HEK293 (cell line): ENCODE measurements at regions not wholly inside any gene's neighbourhood (a gene's known extent, or its start where the extent isn't known, plus 50 kb on each side); places are given as distances from the start of the nearest gene placed in this dataset.

Experiments used
- GLIS2 ChIP-seq: fragments of 450-650 bp; formaldehyde crosslinking; IDR thresholded peaks from 2 replicates; pipeline ENCODE4 v1.5.1; 2016; ENCODE audit warnings: missing biosample characterization, missing genetic modification characterization
- YY1 ChIP-seq: fragments of 450-650 bp; formaldehyde crosslinking; IDR thresholded peaks from 2 replicates; pipeline ENCODE4 v1.5.1; 2018; ENCODE audit warnings: missing biosample characterization, missing genetic modification characterization
- ZNF404 ChIP-seq: fragments of 450-650 bp; formaldehyde crosslinking; IDR thresholded peaks from 2 replicates; pipeline ENCODE4 v1.5.1; 2017; ENCODE audit warnings: missing biosample characterization, missing genetic modification characterization
- ZNF48 ChIP-seq: fragments of 450-650 bp; formaldehyde crosslinking; IDR thresholded peaks from 2 replicates; pipeline ENCODE4 v1.5.1; 2016; ENCODE audit warnings: missing biosample characterization, missing genetic modification characterization
- TF ChIP-seq, protein P1 (sequence below): fragments of 450-650 bp; formaldehyde crosslinking; IDR thresholded peaks from 2 replicates; pipeline ENCODE4 v1.5.1; 2016; ENCODE audit warnings: missing biosample characterization, missing genetic modification characterization

DNA sequence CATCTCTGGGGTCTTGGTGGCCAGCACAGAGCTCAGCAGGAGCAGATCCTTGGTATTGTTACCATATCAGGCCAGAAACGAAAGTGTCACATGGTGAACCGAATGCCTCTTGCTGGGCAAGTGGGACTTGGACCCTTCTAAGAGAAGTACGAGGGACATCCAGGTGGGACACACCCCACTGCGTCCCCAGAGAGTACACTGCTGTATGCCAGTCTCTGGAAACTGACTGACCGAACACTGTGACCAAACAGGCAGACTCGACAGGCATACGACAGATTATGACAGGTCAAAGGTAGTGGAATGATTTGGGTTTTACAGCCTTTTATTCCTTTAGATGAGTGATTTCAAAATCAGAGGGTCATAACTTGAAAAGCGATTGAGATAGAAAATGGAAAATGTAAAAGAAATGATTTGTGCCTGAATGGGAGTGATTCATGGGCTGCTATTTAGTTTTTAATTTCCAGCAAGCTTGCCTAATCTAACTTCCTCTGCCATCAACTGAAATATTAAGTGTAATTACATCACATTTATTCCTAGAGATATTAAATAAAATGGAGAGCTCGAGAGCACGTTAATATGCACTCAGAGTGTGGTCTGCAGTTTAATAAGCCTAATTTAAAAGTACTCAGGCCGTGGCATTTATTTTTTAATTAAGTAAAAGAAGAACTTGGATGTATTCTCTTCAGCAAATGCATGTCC, 63.4 kb upstream of the CTXND1 start:
- TF ChIP-seq, protein P1, sequence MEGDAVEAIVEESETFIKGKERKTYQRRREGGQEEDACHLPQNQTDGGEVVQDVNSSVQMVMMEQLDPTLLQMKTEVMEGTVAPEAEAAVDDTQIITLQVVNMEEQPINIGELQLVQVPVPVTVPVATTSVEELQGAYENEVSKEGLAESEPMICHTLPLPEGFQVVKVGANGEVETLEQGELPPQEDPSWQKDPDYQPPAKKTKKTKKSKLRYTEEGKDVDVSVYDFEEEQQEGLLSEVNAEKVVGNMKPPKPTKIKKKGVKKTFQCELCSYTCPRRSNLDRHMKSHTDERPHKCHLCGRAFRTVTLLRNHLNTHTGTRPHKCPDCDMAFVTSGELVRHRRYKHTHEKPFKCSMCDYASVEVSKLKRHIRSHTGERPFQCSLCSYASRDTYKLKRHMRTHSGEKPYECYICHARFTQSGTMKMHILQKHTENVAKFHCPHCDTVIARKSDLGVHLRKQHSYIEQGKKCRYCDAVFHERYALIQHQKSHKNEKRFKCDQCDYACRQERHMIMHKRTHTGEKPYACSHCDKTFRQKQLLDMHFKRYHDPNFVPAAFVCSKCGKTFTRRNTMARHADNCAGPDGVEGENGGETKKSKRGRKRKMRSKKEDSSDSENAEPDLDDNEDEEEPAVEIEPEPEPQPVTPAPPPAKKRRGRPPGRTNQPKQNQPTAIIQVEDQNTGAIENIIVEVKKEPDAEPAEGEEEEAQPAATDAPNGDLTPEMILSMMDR (tag by site-specific recombination), result no peak
- no peak for TF ChIP-seq ZNF404
- TF ChIP-seq YY1 (tag by site-specific recombination), result no peak
- TF ChIP-seq ZNF48, result no peak
- TF ChIP-seq GLIS2 (tag by site-specific recombination), result no peak
